Activated CD8-positive, alpha-beta T cell treated with anti-CD3 and anti-CD28 coated beads, Interleukin-2, amount 10 ng/mL, durations not matched to agents 7 days and 5 days (primary cell): ENCODE measurements at regions not wholly inside any gene's neighbourhood (a gene's known extent, or its start where the extent isn't known, plus 50 kb on each side); places are given as distances from the start of the nearest gene placed in this dataset.
"Not testable (repeated sequence)": the region's sequence is repeated elsewhere in the genome, so short reads cannot be mapped to it uniquely, and the experiment has no call there.

Experiments used
- ATAC-seq: fragments of 150-1000 bp; cut with Tn5 transposase; one replicate; pipeline ENCODE4 v1.10.0; 2021; ENCODE audit warnings: moderate library complexity
- CTCF ChIA-PET: fragments of 350-600 bp; sonication (Branson Sonifier 250); formaldehyde crosslinking; loops from one replicate; lab custom pipeline; 2021; ENCODE audit warnings: antibody characterized with exemption; lab: Charles Lee
- POLR2A ChIA-PET: fragments of 350-600 bp; sonication (Branson Sonifier 250); formaldehyde crosslinking; loops from one replicate; lab custom pipeline; 2021; ENCODE audit warnings: antibody characterized with exemption; lab: Charles Lee
- DNase-seq: peaks from one replicate; pipeline ENCODE4 v3.0.0-alpha.2; 2020
- H3K27ac Mint-ChIP-seq: one replicate; pipeline ENCODE4 v1.8.0; 2021; ENCODE audit warnings: mild to moderate bottlenecking, mixed read lengths
- H3K27me3 Mint-ChIP-seq: one replicate; pipeline ENCODE4 v1.8.0; 2021; ENCODE audit warnings: low read depth, mixed read lengths
- H3K36me3 Mint-ChIP-seq: one replicate; pipeline ENCODE4 v1.8.0; 2021; ENCODE audit warnings: low read depth, mixed read lengths
- H3K4me1 Mint-ChIP-seq: one replicate; pipeline ENCODE4 v1.8.0; 2021; ENCODE audit warnings: low read depth, mixed read lengths
- H3K4me3 Mint-ChIP-seq: one replicate; pipeline ENCODE4 v1.8.0; 2021; ENCODE audit warnings: mild to moderate bottlenecking, mixed read lengths
- H3K9me3 Mint-ChIP-seq: one replicate; pipeline ENCODE4 v1.8.0; 2022; ENCODE audit warnings: mixed read lengths; ENCODE audit not compliant: insufficient read depth

- Mint-ChIP-seq H3K9me3 (peaks cover 24% of the 10 kb centered on the region), H3K27me3 (no peaks in the 10 kb centered on the region), H3K36me3 (no peaks in the 10 kb centered on the region), H3K4me3 (no peak overlapping the region), H3K27ac (no peak overlapping the region), H3K4me1 (no peaks in the 10 kb centered on the region)
- no peak for DNase-seq
- CTCF ChIA-PET = interaction anchor here (1.0 kb wide), 1 partner anchor 361 kb away, joined by 3 read pairs; no protein-coding TSS in a partner anchor
- no peak for ATAC-seq
- POLR2A ChIA-PET = no interaction called here
Observed at GRCh38 chr5:30401479-30402058, 791.9 kb upstream of the CDH6 start.

- no peak for DNase-seq
- Mint-ChIP-seq H3K27me3 (no peaks in the 10 kb centered on the region), H3K27ac (no peak overlapping the region), H3K4me1 (no peaks in the 10 kb centered on the region), H3K9me3 (peaks cover 30% of the 10 kb centered on the region), H3K4me3 (no peak overlapping the region), H3K36me3 (no peaks in the 10 kb centered on the region)
- POLR2A ChIA-PET = no interaction called here
- CTCF ChIA-PET = no interaction called here
- ATAC-seq = no peak
Observed at GRCh38 chr5:30398423-30398822, 795.1 kb upstream of the CDH6 start.

- Mint-ChIP-seq H3K27me3 (no peaks in the 10 kb centered on the region), H3K4me1 (no peaks in the 10 kb centered on the region), H3K27ac (no peak overlapping the region), H3K9me3 (peaks cover 27% of the 10 kb centered on the region), H3K36me3 (no peaks in the 10 kb centered on the region), H3K4me3 (no peak overlapping the region)
- POLR2A ChIA-PET = no interaction called here
- CTCF ChIA-PET = no interaction called here
- ATAC-seq (no peak), DNase-seq (no peak)
Observed at GRCh38 chr5:30392897-30393296, 800.6 kb upstream of the CDH6 start.

GRCh38 chr5:30390095-30390494 lies 803.4 kb upstream of the CDH6 start:
- CTCF ChIA-PET = no interaction called here
- peaks cover 29% of the 10 kb centered on the region for H3K9me3 Mint-ChIP-seq
- no peaks in the 10 kb centered on the region for H3K4me1 Mint-ChIP-seq
- DNase-seq (no peak), ATAC-seq (no peak)
- POLR2A ChIA-PET = no interaction called here
- no peaks in the 10 kb centered on the region for H3K36me3 Mint-ChIP-seq
- no peaks in the 10 kb centered on the region for H3K27me3 Mint-ChIP-seq
- H3K27ac Mint-ChIP-seq = no peak overlapping the region
- H3K4me3 Mint-ChIP-seq = no peak overlapping the region

- Mint-ChIP-seq H3K4me1 (no peaks in the 10 kb centered on the region), H3K9me3 (peaks cover 25% of the 10 kb centered on the region), H3K36me3 (no peaks in the 10 kb centered on the region), H3K27ac (no peak overlapping the region), H3K4me3 (no peak overlapping the region), H3K27me3 (no peaks in the 10 kb centered on the region)
- ChIA-PET POLR2A (no interaction called here), CTCF (no interaction called here)
- DNase-seq = no peak
- no peak for ATAC-seq
Observed at GRCh38 chr5:30387974-30388632, 805.4 kb upstream of the CDH6 start.

- DNase-seq (no peak), ATAC-seq (no peak)
- H3K4me3 Mint-ChIP-seq = no peak overlapping the region
- H3K27ac Mint-ChIP-seq = no peak overlapping the region
- no peaks in the 10 kb centered on the region for H3K36me3 Mint-ChIP-seq
- H3K4me1 Mint-ChIP-seq = no peaks in the 10 kb centered on the region
- ChIA-PET POLR2A (no interaction called here), CTCF (no interaction called here)
- peaks cover 24% of the 10 kb centered on the region for H3K9me3 Mint-ChIP-seq
- no peaks in the 10 kb centered on the region for H3K27me3 Mint-ChIP-seq
Observed at GRCh38 chr5:30385754-30386153, 807.7 kb upstream of the CDH6 start.

- Mint-ChIP-seq H3K4me3 (no peak overlapping the region), H3K4me1 (no peaks in the 10 kb centered on the region), H3K36me3 (no peaks in the 10 kb centered on the region), H3K27me3 (no peaks in the 10 kb centered on the region), H3K9me3 (peaks cover 27% of the 10 kb centered on the region), H3K27ac (no peak overlapping the region)
- no peak for DNase-seq
- ChIA-PET POLR2A (no interaction called here), CTCF (no interaction called here)
- ATAC-seq = no peak
Observed at GRCh38 chr5:30384171-30384570, 809.3 kb upstream of the CDH6 start.

- ChIA-PET CTCF (no interaction called here), POLR2A (no interaction called here)
- no peaks in the 10 kb centered on the region for H3K27me3 Mint-ChIP-seq
- ATAC-seq = no peak
- no peaks in the 10 kb centered on the region for H3K36me3 Mint-ChIP-seq
- no peaks in the 10 kb centered on the region for H3K4me1 Mint-ChIP-seq
- H3K4me3 Mint-ChIP-seq = no peak overlapping the region
- H3K9me3 Mint-ChIP-seq = peaks cover 17% of the 10 kb centered on the region
- DNase-seq = no peak
- no peak overlapping the region for H3K27ac Mint-ChIP-seq
Observed at GRCh38 chr5:30380228-30380627, 813.3 kb upstream of the CDH6 start.

GRCh38 chr5:30376848-30377247 lies 816.6 kb upstream of the CDH6 start:
- no peak overlapping the region for H3K4me3 Mint-ChIP-seq
- POLR2A ChIA-PET = no interaction called here
- CTCF ChIA-PET = no interaction called here
- no peaks in the 10 kb centered on the region for H3K27me3 Mint-ChIP-seq
- H3K27ac Mint-ChIP-seq = no peak overlapping the region
- no peaks in the 10 kb centered on the region for H3K36me3 Mint-ChIP-seq
- no peaks in the 10 kb centered on the region for H3K4me1 Mint-ChIP-seq
- no peak for ATAC-seq
- H3K9me3 Mint-ChIP-seq = peaks cover 7% of the 10 kb centered on the region
- DNase-seq = no peak

GRCh38 chr5:30368064-30368463 lies 825.4 kb upstream of the CDH6 start:
- CTCF ChIA-PET = no interaction called here
- Mint-ChIP-seq H3K4me1 (no peaks in the 10 kb centered on the region), H3K9me3 (peaks cover 12% of the 10 kb centered on the region), H3K27me3 (no peaks in the 10 kb centered on the region), H3K4me3 (no peak overlapping the region), H3K36me3 (no peaks in the 10 kb centered on the region), H3K27ac (no peak overlapping the region)
- DNase-seq (no peak), ATAC-seq (no peak)
- POLR2A ChIA-PET = no interaction called here

- CTCF ChIA-PET, H3K4me3 Mint-ChIP-seq, DNase-seq, H3K36me3 Mint-ChIP-seq, ATAC-seq, H3K4me1 Mint-ChIP-seq, H3K27me3 Mint-ChIP-seq, POLR2A ChIA-PET, H3K27ac Mint-ChIP-seq: not testable (repeated sequence)
- H3K9me3 Mint-ChIP-seq = peaks cover 13% of the 10 kb centered on the region
Observed at GRCh38 chr5:30365031-30365430, 828.5 kb upstream of the CDH6 start.

- Mint-ChIP-seq H3K27me3 (no peaks in the 10 kb centered on the region), H3K27ac (no peak overlapping the region), H3K4me3 (no peak overlapping the region), H3K9me3 (peaks cover 10% of the 10 kb centered on the region), H3K36me3 (no peaks in the 10 kb centered on the region), H3K4me1 (no peaks in the 10 kb centered on the region)
- DNase-seq (no peak), ATAC-seq (no peak)
- POLR2A ChIA-PET = no interaction called here
- CTCF ChIA-PET = no interaction called here
Observed at GRCh38 chr5:30357371-30357770, 836.1 kb upstream of the CDH6 start.

GRCh38 chr5:30355675-30356074 lies 837.8 kb upstream of the CDH6 start:
- CTCF ChIA-PET = no interaction called here
- H3K9me3 Mint-ChIP-seq = peaks cover 7% of the 10 kb centered on the region
- H3K27me3 Mint-ChIP-seq = no peaks in the 10 kb centered on the region
- no peaks in the 10 kb centered on the region for H3K4me1 Mint-ChIP-seq
- POLR2A ChIA-PET = no interaction called here
- no peak overlapping the region for H3K27ac Mint-ChIP-seq
- no peaks in the 10 kb centered on the region for H3K36me3 Mint-ChIP-seq
- H3K4me3 Mint-ChIP-seq = no peak overlapping the region
- no peak for DNase-seq
- ATAC-seq = no peak
